ENCODE measurements at regions not wholly inside any gene's neighbourhood (a gene's known extent, or its start where the extent isn't known, plus 50 kb on each side); places are given as distances from the start of the nearest gene placed in this dataset.

DNA sequence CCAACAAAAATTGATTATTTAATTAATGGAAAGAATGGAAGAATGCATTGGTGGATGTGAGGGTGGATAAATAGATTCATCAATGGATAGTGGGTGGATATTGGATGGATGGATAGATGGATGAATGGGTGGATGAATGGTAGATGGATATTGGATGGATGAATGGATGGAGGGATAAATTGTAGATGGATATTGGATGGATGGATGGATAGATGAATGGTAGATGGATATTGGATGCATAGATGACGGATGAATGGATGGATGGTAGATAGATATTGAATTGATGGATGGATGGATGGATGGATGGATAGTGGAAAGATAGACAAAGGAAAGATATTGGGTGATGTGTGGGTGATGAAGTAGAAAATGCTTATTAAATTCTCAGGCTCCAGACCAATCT lies 123.6 kb upstream of the KAZN start:
- DNase-seq: no peak

DNA sequence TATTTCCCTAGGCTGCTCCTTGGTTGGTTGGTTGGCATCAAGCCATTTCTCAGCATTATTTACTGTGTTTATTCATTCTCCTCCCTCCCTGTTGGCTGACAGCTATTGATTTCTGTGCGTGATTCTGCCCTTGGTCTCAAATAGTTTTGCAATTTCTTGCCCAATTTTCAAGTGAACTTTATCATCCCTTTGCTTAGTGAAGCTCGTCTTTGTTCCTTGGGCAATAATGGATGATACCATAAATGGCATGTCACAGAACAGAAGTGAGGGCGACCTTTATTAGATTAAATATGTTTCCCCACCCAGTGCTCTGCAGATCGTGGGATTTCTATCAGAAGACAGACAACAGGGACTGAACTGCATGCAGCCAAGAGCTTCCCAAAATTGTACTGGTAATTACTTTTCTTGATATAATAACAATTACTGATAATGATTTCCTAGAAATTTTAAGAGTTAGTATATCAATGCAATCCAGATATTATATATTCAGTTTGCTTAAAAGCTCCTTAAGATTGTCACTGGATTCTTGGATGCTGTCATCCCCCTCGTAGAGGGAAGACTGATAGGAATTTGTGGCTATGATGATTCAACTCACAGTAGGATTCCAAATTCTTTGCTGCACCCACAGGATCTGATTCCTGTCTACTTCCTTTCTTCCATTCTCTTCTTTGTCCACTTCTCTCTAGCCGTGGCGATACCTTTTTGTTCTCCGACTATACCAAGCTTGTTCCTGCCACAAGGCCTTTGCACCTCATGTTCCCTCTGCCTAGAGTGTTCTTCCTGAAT lies 122.1 kb upstream of the KAZN start:
- DNase-seq: no peak

DNA sequence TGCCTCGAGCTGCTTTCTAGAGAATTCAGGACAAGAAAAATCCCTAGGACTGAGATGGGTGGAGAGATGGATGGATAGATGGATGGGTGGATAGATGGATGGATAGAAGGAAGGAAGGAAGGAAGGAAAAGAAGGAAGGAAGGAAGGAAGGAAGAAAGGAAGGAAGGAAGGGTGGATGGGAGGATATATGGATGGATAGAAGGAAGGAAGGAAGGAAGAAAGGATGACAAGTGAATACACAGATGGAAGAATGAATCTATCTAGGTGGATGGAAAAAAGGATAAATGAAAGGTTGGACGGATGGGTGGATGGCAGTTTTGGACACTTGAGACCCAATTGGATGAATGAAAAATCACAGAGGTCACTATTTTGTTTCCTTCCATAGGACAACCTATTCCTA lies 120.4 kb upstream of the KAZN start:
- DNase-seq: no peak

DNA sequence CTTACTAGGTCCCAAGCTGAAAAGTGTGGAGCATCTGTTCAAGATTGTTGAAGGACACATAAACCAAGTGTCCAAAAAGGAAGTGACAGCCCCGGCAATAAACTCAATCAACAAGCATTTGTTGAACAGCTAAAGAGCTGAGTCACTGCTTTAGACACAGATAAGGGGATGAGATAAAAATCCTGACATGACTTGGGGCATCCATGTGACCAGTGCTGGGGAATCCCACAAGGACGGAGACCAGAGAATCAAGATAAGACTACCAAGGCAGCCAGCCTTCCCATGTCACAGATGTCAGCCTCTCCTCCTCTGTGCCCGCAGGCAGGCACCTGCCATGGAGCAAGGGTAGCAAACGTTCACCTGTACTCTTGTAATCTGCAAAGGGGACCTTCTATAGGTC lies 118.6 kb upstream of the KAZN start:
- DNase-seq: no peak

DNA sequence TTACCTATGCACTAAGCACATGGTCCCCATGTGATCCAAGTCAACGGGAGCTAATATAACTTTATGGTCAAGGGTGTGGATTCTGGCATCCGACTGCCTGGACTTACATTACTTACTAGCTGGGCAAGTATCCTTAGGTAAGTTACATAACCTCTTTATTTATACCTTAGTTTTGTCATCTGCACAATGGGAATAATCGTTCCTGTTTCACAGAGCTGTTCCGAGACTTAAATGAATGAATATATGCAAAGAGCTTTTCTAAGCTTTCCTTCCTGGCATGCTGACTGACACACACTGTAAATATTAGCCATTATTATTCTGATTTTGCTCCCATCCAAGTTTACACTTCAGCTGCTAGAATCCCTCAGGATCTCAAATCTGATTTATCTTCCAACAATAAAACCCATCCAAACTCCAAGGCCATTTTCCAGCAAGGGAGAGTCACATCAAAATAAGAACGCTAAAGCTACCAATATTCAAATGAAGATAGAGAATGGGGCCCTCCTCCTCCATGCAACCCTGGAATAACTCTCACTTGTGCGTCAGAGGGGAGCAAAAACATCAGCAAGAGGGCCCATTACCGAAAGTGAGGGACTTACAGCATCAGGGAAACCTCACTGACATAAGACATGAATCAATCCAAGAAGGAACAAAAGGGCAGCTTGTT lies 115.6 kb upstream of the KAZN start:
- no peak for DNase-seq

DNA sequence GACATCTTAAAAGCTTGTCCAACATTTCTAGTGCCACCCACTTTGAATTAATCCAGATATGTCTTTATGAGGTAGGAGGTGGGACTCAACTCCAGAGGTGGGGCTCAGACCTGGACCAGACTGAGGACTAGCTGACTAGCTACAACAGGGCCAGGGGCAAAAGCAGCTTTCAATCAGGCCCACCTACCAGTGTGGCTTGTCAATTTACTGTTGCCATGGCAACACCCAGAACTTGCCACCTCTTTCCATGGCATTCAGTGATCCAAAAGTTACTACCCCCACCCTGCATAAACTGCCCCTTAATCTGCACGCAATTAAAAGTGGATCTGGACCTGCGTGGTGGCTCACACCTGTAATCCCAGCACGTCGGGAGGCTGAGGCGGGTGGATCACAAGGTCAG lies 113.2 kb upstream of the KAZN start:
- DNase-seq: no peak

DNA sequence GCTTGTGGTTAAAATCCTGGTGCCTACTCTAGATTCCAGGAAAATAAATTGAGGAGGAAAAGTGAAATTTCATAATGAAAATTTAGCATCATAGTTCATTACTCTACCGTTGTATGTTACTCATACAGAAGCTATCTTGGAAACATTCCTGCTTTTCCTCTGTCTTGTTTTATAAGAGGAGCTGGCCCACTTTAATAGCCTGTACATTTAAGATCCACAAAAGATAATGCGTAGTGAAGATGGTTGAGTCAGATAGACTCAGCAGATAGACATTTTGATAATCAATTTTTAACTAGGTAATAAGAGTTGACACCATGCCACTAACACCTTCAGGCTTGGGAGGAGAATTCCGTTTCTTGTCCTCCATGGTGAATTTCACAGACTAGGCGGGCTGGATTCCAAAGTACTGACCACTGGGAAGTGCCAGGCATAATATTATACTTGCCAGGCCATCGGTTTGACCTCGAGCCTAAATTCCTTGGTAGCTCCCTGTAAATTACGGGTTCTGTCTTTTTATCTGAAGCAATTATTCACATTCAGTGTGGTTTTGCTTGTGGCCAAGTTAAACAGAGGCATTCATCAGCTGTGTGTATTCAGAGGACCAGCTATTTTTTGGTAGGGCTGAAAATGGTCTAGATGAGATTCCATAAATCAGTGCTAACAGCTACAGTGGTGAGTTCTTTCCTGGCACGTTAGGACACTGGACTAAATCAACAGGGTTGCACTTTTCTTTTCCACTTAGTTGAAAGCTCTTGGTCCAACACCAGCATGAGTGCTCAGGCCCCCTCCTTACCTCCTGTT lies 111.9 kb upstream of the KAZN start:
- DNase-seq: no peak

DNA sequence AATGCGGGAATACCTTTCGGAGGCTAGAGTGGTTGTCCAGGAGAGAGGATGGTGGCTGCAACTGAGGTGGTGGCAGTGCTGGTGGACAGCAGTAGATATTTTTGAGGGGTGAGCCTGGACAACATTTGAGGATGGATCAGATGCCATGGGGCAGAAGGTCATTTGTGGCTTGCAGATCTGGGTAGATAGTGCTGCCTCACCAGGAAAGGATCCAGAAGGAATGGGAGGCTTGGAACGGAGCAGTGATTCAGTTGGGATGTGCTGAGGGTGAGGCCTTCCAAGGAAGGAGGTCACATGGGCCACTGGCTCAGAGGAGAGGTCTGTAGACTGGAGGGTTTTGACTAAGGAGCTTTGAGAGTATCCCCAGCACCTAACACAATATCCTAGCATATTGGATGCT lies 110.8 kb upstream of the KAZN start:
- no peak for DNase-seq

DNA sequence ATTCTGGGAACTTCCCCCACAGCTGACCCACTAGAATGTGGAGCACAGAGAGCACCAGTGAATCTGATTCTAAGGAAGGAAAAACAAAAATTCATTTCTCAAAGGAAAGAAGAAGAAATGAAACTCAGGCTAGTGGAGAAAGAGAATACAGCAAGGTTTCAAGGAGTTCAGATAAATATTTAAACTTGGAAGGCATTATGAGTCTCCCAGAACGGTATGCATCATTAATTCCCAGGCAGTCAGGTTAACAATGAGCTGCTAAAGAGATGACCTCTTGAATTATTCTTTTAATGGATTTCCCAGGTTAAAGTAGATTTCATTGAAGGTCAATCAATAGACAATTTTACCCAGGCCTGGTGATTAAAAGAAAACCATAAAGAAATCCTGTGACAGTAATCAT lies 103.6 kb upstream of the KAZN start:
- no peak for DNase-seq

DNA sequence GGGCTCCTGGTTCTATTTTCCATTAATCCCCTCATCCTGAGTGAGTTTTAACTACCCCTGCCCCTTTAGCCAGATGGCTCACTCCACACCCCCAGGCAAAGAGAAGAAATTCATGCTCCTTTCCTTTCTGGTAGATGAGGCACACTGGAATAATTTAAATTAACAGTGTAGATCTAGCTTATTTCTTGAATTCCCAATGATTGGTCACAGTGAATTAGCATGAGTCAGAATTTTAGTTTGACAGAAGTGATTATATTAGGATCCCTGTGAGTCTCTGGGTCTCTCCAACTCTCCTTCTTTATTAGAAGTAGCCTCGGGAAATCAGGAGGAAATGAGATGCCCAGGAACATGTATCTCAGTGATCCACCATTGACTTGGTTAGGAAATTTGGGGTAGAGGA lies 103.1 kb upstream of the KAZN start:
- no peak for DNase-seq

DNA sequence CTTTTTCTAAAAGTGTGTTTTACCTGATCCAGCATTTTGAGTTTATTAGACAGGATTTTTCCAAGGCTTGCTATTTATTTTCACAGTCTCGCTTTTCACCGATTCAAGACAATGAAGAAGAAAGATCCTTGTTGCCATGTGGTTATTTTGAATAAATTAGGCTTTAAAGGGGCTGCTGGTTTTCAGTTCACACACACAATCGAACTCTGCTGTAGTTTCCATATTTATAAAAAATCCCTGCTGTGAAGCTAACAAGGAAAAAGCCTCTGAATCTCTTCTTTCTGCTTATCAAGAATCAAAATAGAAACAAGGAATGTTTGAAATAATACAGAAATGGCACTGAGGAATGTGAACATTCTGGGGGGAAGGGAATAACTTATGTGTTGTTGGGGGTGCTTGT lies 102.5 kb upstream of the KAZN start:
- DNase-seq: no peak

DNA sequence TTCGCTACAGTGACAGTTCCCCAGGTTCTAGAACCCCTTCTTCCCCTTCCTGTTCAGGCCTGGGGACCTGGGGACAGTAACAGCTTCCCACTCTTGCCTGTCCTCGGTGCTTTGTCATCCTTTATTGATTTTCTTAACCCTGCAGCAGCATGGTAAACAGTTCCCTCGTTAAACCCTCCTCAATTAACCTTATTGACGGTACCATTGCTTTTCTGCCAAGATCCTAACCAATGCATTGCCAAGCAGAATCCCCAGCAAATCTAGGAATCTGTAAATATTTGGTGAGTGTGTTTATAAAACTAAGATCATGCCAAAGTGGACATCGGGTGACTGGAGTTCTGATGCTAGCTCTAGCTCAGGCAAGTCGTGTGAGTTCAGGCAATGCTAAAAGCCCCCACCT lies 99.6 kb upstream of the KAZN start:
- no peak for DNase-seq

DNA sequence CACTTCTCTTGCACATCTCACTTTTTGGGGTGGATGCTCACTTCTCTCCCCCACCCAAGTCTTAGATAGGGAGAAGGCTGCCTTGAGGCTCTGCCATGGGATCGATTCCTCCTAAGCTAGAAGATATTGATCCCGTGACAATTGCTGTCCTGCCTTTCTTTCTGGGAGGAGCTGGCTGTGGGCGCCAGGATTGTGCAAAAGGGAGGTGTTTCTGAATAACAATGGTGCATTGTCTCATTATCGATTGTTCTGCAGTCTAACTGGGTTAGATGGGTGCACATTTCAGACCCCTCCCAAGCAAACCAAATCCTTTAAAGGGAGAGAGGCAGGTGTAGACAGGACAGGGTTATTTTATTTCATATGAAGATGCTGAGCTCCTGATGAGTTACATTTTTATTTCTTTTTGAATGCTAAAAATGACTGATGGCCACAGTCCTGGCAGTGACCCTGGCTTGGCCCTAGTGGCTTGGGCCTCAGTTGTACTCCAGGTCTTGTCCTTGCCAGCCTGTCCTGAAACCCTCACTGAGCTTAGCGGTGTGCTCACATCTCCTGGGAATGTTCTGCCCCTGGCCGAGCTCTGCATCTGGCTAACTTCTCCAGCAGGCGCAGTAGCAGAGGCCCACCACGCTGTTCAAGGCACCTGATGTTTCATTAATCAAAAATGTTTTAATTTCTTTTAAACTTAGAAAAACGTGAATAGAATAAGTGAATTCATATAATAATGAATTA lies 99.0 kb upstream of the KAZN start:
- DNase-seq: no peak

DNA sequence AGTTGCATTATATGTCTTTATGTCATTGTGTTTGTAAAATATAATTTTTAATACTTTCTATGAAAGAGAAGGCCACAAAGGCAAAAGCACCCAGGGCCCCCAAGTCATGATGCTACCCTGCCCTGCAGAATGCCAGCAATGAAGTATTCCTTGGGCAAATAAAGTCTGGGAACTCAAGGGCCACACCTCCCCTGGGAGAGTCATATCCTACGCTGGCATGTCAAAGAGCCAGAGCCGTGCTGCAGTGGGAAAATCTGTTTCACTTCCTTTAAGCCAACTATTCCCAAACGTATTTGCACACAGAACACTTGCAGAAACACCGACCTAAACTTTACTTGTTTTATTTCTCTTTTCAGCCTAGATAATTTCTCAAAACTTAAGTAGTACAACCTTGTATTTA lies 98.4 kb upstream of the KAZN start:
- DNase-seq: no peak

DNA sequence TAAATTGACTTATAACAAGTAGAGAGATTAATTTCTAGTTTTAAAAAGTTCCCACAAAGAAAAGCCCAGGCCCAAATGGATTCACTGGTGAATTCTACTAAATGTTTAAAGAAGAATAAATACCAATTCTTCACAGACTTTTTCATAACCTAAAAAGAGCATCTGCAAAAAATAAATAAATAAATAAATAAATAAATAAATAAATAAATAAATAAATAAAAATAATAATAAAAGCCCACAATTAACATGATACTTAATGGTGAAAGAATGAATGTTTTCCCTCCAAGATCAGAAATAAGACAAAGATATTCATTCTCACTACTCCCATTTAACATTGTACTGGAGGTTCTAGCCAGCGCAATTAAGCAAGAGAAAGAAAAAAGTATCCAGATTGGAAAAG lies 97.6 kb upstream of the KAZN start:
- no peak for DNase-seq

DNA sequence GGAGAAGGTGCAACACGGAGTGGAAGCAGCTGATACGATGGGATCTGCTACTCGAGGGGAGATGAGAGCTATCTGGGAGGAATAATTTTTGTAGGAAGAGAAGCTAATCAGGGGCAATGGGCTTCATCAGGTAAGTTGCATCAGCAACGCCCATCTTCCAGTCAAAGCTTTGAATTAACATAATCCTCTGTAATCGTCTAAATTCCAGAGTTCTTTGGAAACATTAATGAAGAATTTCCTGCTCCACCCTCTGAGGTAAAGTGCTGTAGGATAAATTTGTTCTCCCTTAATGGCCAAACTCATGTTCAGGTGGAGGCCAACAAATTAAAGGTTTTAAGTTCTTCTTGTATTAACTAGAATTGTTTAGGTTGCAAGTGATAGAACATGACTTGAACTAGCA lies 94.0 kb upstream of the KAZN start:
- no peak for DNase-seq

DNA sequence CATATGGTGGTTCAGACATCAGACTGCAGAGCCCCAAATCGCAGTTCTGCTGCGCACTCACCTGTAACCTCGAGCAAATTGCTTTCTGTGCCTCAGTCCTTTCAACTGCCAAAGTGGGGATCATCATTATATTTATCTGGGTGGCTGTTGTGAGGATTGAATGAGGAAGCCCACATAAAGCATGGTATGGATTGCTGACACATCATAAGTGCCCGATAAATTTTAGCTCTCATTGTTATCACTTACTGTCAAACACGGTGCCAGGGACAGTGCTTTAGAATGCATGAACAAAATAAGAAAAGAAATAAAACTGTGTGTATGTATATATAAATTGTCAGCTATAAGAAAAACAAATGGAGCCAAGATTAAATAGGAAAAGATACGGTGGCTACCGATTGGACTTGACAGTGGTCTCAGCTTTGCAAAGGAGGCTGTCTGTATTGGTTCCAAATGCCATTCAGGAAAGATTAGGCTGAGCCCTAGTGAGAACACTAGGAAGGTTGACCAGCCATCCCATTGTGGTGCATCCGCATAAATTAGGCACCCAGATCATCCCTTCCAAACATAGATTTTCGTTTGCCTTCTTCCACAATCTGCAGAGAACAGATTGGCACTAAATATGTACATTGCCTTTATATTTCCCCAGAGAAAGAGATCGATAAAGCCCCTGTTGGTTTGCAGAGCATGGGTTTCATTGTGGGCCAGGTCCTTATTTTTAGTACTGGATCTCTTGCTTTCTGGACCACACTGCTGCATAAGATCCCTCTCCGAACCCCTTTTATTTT lies 91.8 kb upstream of the KAZN start:
- DNase-seq: no peak

DNA sequence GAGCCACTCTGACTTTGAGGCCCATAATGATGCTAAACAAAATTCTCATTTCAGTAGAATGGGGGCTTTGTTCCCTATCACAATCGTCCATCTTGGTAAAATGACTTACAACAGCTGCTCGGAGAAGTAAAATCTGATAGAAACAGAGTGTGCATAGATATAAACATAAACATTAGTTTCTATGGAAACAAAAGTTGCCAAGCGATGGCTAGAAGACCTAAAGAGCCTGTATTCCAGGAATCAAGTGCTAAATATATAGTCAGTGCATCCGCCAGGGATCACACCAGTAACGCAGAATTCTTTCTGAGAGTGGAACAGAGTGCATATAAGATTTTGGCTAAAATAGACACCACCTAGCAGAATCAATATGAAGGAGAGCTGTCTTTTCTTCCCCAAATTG lies 91.2 kb upstream of the KAZN start:
- no peak for DNase-seq

DNA sequence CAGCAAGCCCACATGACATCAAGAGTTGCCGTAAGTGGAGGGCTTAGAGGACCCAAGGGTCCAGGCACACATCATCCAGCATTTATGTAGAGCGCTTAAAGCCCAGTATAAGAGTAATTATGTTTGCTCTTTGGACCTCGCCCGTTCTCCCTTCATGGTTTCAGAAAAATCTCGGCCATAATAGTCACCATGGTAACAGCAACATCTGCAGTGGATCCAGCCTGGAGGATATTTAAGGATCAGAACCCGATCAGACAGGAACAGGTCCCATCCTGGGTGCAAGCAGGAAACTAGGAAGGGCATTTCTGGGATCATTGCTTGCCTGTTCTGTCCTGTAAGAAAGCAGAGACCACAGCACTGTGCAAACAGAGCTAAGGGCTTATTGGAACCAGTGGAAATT lies 89.9 kb upstream of the KAZN start:
- no peak for DNase-seq

DNA sequence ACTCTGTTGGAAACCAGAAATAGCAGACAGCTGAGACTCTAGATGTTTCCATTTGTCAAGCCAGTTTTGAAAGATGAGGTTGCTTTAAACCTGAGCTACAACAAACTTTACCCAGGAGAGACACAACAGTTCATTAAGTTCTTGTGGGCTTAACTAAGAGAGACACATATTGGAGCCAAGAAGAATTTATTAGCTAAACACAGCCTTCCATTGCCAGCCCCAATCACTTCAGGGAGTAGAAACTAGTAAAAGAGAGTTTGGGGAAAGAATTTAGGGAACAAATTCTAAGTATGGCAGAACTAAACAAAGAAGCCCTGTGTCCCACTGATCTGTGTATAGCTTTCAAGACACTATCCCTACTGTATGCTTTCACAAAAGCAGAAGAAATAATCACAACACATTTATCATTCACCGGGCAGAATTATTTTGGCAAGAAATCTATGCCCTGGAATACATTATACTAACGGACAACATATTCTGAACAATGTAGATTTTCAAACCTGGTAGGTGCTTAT lies 87.3 kb upstream of the KAZN start:
- no peak for DNase-seq

DNA sequence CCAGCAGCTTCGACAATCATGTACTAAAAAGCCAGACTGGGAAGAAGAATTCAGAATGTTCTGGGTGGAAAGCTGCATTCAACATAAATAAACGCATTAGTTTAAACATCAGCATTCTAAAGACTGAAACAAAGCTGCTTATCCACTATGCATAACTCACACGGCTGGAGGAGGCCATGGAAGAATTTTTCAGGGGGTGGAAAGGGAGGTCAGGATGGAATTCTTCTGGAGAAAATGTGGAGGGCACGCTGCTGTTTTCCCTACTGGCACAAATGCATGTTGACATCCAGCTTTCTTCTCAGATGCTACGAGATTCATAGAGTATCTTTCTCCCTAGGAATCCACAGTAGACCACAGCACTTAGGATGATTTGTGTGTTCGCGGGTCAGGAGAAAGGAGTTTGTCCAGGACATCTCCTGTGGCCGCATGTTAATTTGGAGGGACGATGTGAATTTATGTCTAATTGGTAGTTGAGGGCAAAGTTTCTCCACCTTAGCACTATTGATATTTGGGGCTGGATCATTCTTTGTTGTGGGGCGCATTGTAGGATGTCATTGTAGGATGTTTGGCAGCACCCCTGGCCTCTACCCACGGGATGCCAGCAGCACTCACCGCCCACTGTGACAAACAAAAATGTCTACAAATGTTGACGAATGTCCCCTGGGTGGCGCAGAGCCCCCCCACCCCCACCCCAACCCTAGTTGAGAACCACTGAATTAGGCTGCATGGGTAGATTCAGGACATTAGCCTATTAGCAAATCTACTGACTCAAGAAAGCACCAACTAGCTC lies 86.5 kb upstream of the KAZN start:
- no peak for DNase-seq

DNA sequence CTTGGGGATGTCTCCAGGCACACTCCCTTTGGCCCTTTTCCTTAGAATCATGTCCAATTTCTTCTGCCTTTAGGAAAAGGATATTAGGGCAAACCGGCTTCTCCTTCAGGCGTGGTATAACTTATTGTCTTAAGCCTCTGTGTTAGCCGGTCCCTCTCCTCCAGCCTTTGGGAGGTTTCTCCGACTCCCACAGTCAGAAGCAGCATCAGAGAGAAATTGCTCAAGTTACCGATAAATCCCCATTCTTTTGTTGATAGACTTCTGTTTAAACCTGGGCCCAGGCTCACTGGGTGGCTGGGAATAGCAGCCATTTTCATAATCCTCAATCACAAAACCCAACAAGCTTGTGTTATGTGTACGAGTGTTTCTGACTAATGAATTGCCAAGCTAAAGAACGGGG lies 85.4 kb upstream of the KAZN start:
- no peak for DNase-seq

Measured in activated CD8-positive, alpha-beta memory T cell treated with anti-CD3 and anti-CD28 coated beads for 24 hours (primary cell).